ENCODE measurements at regions not wholly inside any gene's neighbourhood (a gene's known extent, or its start where the extent isn't known, plus 50 kb on each side); places are given as distances from the start of the nearest gene placed in this dataset.

GRCh38 chr3:181623924-181624694, 87.6 kb upstream of the SOX2 start:
- peak; percentile 6 for DNase-seq (ENCODE audit: low read depth in 1 of 2, low spot score in 1 of 2)
- H3K4me1 ChIP-seq (ENCODE audit: low read depth), result no peaks in the 10 kb centered on the region
- no peak overlapping the region for H3K27ac ChIP-seq

GRCh38 chr3:181622365-181622764, 89.4 kb upstream of the SOX2 start:
- Histone ChIP-seq H3K4me1 (ENCODE audit: low read depth) (no peaks in the 10 kb centered on the region), H3K4me3 (no peak overlapping the region), H3K27ac (no peak overlapping the region), H3K36me3 (no peaks in the 10 kb centered on the region), H3K9me3 (ENCODE audit: low read depth) (no peaks in the 10 kb centered on the region), H3K27me3 (no peaks in the 10 kb centered on the region)
- TF ChIP-seq CTCF (IDR thresholded peaks at IDR 0.05; ENCODE audit: low read depth, low read length), result no peak
- peak in 1 of 2 donors; percentile 14 for DNase-seq (ENCODE audit: low read depth in 1 of 2, low spot score in 1 of 2)

More at GRCh38 chr3:181623924-181624694, 87.6 kb upstream of the SOX2 start:
- no peaks in the 10 kb centered on the region for H3K27me3 ChIP-seq
- H3K9me3 ChIP-seq (ENCODE audit: low read depth), result no peaks in the 10 kb centered on the region
- no peaks in the 10 kb centered on the region for H3K36me3 ChIP-seq
- no peak for TF ChIP-seq CTCF (IDR thresholded peaks at IDR 0.05; ENCODE audit: low read depth, low read length)
- H3K4me3 ChIP-seq, result no peak overlapping the region

- TF ChIP-seq CTCF (IDR thresholded peaks at IDR 0.05; ENCODE audit: low read depth, low read length), result no peak
- no peaks in the 10 kb centered on the region for H3K4me1 ChIP-seq (ENCODE audit: low read depth)
- H3K27ac ChIP-seq, result no peak overlapping the region
Observed at GRCh38 chr3:181619897-181620296, 91.8 kb upstream of the SOX2 start.

GRCh38 chr3:181618260-181618659, 93.5 kb upstream of the SOX2 start:
- no peak overlapping the region for H3K27ac ChIP-seq
- H3K36me3 ChIP-seq, result no peaks in the 10 kb centered on the region
- no peaks in the 10 kb centered on the region for H3K4me1 ChIP-seq (ENCODE audit: low read depth)
- no peak for DNase-seq (ENCODE audit: low read depth in 1 of 2, low spot score in 1 of 2)
- no peaks in the 10 kb centered on the region for H3K9me3 ChIP-seq (ENCODE audit: low read depth)
- no peak for TF ChIP-seq CTCF (IDR thresholded peaks at IDR 0.05; ENCODE audit: low read depth, low read length)
- H3K27me3 ChIP-seq, result no peaks in the 10 kb centered on the region
- H3K4me3 ChIP-seq, result no peak overlapping the region

More at GRCh38 chr3:181619897-181620296, 91.8 kb upstream of the SOX2 start:
- Histone ChIP-seq H3K4me3 (no peak overlapping the region), H3K36me3 (no peaks in the 10 kb centered on the region), H3K27me3 (no peaks in the 10 kb centered on the region), H3K9me3 (ENCODE audit: low read depth) (no peaks in the 10 kb centered on the region)
- no peak for DNase-seq (ENCODE audit: low read depth in 1 of 2, low spot score in 1 of 2)

GRCh38 chr3:181616088-181617070, 95.3 kb upstream of the SOX2 start:
- no peaks in the 10 kb centered on the region for H3K36me3 ChIP-seq
- no peak overlapping the region for H3K4me3 ChIP-seq
- TF ChIP-seq CTCF (IDR thresholded peaks at IDR 0.05; ENCODE audit: low read depth, low read length), result no peak
- no peak overlapping the region for H3K27ac ChIP-seq
- DNase-seq (ENCODE audit: low read depth in 1 of 2, low spot score in 1 of 2), result no peak
- H3K27me3 ChIP-seq, result no peaks in the 10 kb centered on the region
- H3K9me3 ChIP-seq (ENCODE audit: low read depth), result no peaks in the 10 kb centered on the region
- H3K4me1 ChIP-seq (ENCODE audit: low read depth), result no peaks in the 10 kb centered on the region

All from cardiac muscle cell (in vitro differentiated cells and primary cell).